ENCODE measurements at regions not wholly inside any gene's neighbourhood (a gene's known extent, or its start where the extent isn't known, plus 50 kb on each side); places are given as distances from the start of the nearest gene placed in this dataset.

- TF ChIP-seq CTCF (IDR thresholded peaks at IDR 0.05): no peak
- TF ChIP-seq POLR2A (IDR thresholded peaks at IDR 0.05): no peak
These were observed 253.7 kb upstream of the RXFP2 start for GRCh38 chr13:31485651-31486051.
